Kidney glomerular epithelial cell (primary cell): ENCODE measurements at regions not wholly inside any gene's neighbourhood (a gene's known extent, or its start where the extent isn't known, plus 50 kb on each side); places are given as distances from the start of the nearest gene placed in this dataset.
"Not testable (repeated sequence)": the region's sequence is repeated elsewhere in the genome, so short reads cannot be mapped to it uniquely, and the experiment has no call there.

Experiments used
- DNase-seq: peaks from one replicate; lab custom pipeline; 2025; lab: John Stamatoyannopoulos, UW

DNA sequence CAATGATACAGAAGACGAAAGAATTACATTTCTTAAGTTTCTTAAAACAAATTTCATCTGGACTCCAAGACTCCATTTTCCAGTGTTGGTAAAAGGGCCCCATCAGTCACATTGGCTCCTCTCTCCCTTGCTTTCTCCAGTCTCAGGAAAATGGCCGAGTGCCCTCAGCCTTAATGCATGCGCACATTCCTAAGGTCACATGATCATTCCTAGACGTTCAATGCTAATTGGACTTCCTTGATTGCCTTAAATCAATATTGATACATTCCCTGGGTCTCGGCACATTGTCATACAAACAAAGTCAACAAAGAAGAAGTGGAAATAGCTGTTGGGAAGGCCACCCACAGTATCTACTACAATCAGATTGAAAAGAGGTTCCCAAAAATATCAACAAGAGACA is 413.6 kb upstream of the GRAMD2B start:
- DNase-seq, result no peak

DNA sequence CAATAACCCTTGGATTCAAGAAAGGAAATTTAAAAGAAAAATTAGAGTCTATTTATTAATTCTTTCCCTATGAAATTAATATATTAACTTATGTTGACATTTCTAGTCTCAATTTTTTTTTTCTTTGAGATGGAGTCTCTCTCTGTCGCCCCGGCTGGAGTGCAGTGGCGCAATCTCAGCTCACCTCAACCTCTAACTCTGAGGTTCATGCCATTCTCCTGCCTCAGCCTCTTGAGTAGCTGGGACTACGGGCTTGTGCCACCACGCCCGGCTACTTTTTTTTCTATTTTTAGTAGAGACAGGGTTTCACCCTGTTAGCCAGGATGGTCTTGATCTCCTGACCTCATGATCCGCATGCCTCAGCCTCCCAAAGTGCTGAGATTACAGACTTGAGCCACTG is 411.7 kb upstream of the GRAMD2B start:
- DNase-seq, result not testable (repeated sequence)

DNA sequence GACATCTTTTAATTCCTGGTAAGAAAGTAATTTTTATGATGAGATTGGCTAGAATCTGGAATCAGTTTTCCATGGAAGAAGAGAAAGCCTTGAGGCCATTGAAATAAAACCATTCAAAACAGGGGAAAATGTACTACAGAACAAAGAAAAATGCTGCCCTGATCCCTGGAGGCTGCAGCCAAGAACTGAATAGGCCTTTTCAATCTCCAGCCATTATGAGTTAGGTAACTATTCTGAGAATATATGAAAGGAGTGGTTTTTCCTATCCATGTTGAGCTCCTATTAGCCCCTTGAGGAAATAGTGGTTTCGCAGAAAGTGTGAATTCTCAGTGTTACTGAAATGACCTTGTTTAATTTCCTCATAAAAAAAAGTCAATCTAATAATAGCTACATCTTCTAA is 408.5 kb upstream of the GRAMD2B start:
- DNase-seq, result no peak

DNA sequence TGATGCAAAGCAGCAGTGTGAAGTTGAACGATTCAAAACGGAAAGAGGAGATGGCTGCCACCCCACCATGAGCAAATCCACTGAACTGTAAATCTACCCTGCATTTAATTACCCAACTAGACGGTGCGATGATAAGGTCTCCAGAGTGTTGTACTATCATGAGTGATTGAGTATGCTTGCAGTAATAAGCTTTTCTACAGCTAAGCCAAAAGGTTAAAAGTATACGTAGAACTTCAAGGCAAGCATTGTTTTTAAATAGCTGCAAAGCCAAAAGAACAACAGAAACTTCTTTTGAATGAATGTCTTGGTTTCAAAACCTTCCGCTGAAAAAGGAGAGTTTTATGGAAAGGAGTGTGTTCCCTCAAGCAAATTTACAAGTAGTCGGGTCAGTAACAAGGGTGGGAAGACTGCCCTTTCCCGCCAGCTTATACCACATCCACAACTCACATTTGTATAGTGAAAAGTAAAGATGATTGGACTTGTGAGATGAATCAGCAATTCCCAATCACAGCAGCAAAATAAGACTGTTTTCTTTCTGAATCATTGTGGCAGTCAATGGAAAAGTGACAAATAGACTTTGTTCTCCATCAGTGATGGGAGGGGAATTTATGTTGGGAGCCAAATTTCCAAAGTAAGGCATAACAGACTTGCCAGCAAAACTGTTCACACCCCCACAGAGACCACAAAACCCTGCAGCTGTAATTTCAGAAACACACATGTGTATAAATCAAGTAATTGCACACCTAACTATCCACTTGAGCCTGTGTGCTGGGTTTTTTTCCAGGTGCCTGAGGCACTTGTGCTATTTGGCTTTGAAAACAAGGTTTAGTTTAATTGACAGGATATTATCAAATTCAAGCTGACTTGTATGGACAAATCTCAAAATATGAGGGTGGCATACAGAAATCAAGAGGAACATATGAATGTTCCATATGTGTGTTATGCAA is 407.7 kb upstream of the GRAMD2B start:
- DNase-seq, result peak; percentile 38

DNA sequence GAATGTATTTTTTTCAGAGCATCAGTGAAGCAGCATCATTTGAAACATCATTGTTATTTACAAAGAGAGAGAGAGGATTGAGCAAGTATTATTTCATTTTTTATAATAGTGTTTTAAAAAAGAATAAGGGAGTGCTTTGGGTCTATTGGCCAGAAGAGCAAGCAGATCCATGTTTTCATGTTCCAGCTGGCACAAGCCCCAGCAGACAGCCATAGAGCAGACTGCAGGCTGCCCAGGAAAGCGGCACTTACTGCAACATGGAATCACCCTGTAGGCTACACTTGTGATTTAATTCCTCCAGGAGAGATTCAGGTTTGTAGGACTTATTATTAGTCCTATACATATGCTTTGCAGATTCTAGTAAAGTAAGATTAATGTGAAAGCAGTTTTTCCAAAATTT is 407.0 kb upstream of the GRAMD2B start:
- DNase-seq, result no peak

DNA sequence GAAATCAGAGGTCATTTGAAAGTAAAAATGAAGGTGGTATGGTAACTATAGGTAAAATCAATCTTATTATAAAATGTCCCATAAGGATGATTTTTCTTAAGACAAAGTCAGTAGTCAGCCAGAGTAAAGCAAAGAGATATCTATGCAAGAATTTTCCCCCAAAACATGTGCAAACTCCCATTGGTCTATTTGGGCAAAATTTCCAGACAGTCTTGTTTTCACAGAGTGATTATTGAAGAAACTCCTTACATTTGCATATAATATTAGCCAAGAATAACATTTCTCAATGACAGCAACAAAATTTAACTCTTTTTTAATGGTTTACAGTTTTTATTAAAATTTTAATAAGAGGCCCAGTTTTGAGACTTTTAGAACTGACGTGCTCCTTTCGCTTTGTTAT is 406.1 kb upstream of the GRAMD2B start:
- no peak for DNase-seq

DNA sequence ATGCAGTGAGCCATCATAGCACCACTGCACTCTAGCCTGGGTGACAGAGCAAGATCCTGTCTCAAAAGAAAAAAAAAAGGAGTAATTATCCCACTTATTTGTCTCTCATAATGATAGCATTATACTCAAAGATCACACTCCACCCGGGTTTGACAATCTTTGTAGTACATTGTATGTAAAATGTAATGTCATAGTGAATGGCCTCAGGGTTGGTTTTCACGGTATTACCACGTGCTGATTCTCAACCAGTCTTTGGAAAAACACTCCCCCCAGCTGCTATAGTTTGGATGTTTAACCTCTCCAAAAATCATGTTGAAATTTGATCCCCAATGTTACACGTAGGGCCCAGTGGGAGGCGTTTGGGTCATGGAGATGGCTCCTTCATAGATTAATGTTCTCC is 402.4 kb upstream of the GRAMD2B start:
- no peak for DNase-seq

DNA sequence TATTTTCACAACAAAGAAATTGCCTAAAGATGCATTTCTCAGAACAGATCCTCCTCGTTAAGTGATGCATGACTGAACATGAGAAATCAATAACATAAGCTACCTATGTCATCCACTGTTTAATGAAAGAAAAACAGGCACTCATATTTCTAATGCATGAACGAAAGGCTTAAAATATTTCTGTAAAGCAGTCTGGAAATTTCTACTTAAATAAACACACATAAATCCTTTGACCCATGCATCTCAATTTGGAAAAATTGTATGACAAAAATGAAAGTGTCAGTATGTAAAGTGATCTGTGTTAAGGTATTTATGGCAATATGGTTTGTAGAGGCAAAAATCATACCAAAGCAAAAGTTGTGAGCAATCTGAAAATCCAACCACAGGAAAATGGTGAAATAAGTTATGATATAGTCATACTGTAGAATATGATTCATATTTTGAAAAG is 399.2 kb upstream of the GRAMD2B start:
- DNase-seq, result no peak

DNA sequence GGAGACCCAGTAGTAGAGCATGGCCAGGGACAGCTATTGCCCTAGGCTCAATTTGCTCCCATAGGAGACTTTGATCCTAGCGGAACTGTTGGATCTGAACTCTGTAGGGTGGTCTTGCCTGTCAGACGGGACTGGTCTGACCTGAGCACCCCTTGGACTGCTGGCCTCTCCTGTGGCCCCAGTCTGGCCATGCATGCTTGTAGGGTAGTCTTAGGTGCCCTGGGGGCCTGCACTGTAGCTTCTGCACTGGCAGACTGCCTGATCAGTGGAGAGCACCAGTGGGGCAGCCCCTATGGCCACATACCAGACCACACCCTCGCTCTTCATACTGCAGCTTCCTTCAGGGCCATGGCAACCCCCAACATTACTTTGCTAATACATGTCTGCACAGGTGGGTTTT is 396.1 kb upstream of the GRAMD2B start:
- DNase-seq, result no peak

DNA sequence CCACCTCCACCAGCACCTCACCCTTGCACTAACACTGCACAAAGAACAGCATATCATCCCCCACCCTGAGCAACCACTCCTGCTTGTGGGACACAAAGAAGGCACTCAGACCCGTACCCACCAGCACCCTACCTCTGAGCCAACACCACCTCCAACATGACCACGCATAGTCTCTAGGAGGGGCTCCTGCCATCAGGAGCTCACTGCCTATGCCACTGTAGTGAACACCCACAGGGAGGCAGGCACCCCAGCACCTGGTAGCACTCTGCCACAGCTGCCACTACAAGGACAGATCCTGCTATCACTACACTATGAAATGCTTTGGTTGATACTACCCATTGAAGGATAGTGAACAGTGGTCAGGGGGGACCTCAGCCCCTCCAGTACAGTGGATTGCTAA is 395.6 kb upstream of the GRAMD2B start:
- DNase-seq, result no peak

DNA sequence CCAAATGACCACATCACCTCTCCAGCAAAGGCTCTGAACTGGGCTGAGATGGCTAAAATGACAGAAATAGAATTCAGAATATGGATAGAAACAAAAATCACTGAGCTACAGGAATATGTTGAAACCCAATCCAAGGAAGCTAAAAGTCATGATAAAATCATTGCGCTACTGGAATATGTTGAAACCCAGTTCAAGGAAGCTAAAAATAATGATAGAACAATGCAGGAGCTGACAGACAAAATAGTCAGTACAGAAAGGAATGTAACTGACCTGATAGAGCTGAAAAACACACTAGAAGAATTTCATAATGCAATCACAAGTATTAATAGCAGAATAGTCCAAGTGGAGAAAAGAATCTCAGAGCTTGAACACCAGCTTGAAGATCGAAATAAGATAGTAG is 394.9 kb upstream of the GRAMD2B start:
- DNase-seq, result no peak

DNA sequence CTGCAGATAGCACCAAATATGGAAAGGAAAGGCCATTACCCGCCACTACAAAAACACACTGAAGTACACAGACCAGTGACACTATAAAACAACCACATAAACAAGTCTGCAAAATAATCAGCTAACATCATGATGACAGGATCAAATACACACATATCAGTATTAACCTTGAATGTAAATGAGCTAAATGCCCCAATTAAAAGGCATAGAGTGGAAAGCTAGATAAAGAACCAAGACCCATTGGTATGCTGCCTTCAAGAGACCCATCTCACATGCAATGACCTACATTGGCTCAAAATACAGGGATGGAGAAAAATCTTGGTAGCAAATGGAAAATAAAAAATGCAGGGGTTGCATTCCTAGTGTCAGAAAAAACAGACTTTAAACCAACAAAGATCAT is 393.9 kb upstream of the GRAMD2B start:
- not testable (repeated sequence) for DNase-seq

DNA sequence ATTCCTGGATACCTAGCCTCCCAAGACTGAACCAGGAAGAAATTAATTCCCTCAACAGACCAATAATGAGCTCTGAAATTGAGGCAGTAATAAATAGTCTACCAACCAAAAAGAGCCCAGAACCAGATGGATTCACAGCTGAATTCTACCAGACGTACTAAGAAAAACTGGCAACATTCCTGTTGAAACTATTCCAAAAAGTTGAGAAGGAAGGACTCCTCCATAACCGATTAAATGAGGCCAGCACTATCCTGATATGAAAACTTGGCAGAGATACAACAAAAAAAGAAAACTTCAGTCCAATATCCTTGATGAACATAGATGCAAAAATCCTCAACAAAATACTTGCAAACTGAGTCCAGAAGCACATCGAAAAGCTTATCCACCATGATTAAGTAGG is 392.5 kb upstream of the GRAMD2B start:
- no peak for DNase-seq

DNA sequence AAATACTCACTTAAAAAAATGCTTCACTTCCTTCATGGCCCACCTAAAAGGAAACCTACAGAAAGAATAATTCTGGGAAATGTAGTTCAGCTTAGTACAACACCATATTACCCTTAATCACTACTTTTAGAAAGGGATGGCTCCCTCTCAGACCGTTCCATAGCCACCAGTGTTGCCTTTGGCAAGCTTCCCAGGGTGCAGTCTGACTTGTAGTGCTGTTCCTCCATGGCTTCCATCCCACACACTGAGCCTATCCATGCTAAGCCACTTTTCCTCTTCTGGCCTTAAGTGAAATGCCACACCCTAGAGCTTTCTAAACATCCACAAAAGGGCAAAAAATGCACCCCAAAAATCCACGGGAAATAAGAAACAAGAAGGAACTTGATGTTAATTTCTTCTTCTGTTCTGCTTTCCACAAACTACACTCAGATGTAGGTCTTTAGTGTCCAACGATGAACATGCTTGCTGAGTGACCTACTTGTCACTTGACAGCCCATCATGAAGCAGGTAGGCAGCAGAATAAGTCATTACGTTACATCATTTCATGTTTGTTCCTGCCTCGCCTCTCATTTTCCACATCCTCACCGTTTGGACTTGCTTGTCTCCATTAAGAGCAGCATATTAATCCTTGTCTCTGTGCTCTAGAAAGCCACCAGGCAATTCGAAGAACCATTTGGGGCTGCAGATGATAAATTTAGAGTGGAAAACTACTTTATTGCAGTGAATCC is 391.1 kb upstream of the GRAMD2B start:
- DNase-seq, result peak; percentile 25

DNA sequence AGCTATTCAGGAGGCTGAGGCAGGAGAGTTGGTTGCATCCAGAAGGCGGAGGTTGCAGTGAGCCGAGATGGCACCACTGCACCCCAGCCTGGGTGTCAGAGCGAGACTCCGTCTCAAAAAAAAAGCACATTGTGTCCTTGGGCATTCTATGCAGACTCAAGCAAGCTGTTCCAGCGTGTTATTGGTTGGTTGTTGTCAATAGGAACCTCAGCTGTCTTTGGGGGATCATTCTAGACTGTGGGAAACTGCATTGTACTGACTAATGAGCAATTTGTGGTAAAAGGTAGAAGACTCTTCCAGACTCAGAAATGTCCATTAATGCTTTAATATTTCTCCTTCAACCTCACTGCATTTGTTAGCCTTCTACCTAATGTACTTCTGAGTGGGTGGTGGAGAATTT is 379.5 kb upstream of the GRAMD2B start:
- no peak for DNase-seq

DNA sequence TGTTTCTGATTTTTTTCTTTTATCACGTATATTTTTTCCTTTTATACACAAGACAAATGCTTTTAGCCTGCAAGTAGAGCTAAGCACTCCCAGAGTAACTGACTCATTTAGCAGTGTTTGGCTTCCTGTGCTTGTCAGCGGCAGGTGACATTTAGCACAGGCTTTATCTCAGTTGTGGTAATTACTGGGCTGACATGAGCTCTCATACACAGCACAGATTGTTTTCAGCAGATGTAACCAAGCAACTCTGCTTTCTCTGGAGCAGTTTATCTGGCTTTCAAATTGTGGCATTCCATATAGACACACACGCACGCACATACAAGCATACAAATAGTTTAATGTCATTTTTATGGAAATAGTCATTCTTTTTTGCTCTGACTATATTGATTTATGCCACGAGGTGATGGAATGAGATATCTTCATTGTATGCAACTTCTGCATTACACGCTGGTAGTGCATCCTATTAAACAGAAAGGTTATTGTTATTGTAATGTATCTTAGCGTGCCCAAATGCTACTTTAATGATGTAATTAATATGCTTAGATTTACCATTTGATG is 379.0 kb upstream of the GRAMD2B start:
- DNase-seq, result peak; percentile 25

DNA sequence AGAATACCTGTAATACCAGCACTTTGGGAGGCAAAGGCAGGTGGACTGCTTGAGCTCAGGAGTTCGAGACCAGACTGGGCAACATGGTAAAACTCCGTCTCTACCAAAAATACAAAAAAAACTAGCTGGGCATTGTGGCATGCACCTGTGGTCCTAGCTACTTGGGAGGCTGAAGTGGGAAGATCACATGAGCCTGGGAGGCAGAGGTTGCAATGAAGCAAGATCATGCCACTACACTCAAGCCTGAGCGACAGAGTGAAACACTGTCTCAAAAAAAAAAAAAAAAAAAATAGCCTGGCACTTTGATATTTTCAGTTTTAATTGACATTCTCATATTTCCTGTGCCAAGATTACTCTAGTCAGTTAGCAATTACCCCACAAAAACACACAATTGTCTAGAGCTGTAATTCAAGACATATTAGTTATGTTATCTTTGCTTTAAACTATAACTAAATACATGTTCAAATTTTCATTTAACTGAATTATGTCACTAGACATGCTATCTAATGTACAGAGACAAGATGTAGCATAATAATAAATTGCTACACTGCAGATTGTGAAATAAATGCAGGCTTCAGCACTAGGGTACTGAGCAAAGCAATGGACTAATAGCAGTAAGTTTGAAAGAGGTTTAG is 378.2 kb upstream of the GRAMD2B start:
- no peak for DNase-seq

DNA sequence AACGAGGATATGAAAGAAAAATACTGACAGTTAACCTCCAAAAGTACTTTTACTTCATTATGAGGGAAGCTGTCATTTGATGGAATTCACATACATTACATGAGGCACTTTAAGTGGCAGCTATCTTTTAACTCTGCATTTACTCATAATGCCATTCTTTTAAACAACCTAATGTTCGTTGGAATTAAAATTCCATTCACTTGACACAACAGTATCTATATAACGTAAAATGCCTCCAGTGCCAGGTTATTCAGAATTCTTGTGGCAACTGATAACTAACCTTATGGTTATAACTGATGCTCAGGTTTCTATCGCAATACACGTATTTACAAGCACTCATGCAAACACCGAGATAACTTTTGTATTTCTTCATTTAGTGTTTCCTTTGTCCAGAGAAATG is 376.9 kb upstream of the GRAMD2B start:
- DNase-seq, result no peak

DNA sequence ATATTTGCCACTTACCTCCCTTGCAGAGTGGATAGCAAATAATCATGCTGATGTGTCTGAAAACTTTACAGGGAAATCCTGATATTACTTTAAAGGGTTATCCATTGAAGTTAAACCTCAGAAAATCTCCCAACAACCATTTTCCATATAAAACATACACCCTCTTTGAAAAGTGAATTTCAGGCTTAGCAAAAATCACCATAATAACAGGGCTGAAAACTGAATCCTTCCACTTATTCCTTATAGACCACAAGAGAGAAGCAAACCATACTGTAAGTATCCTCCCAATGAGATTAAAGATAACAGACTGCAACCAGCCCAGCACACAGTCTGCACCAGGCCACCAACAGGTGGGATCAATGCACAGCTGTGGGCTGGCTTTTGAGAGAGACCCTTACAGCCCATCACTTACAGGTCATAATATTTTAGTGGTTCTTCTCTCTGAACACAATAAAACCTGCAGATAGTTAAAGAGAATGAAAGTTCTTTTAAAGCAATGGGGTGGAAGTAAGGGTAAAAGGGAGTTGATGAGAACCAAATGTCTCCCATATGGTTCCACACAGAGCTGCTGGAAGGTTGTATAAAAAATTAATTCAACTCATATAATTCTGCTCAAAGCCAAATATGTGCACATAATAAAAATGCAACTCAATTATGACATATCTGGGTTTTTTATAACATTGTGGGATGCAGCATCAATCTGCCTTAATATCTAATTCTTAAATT is 376.2 kb upstream of the GRAMD2B start:
- no peak for DNase-seq

DNA sequence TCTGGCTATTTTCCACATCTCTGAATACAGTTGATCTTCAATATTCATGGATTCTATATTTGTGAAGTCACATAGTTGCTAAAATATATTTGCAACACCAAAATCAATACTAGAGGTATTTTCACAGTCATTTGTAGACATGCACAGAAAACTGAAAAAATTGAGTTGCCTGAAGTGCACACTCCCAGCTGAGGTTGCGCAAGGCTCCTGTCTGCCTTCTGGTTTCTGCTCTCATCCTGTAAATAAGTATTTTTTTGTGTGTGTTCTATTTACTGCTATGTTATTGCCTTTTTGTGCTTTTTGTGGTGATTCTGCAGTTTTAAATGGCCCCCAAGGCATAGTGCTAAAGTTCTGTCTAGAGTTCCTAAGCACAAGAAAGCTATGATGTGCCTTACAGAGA is 371.1 kb upstream of the GRAMD2B start:
- no peak for DNase-seq

DNA sequence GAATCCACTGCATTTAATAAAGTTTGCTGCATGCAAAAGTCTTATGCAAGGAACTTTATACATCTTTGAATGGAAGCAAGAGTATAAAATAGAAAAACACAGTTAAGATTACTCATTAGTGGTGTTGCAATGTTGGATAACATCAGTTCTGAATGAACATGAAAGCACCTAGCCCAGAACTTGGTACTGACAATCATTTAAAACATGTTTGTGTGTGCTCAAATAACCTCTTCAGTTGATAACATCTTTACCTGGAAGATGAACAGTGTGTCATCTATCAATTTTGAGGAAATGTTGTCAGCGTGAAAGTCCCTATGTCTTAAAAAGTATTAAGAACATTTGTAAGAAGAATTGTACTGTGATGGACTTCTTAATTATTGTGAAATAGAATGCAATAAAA is 370.4 kb upstream of the GRAMD2B start:
- no peak for DNase-seq

DNA sequence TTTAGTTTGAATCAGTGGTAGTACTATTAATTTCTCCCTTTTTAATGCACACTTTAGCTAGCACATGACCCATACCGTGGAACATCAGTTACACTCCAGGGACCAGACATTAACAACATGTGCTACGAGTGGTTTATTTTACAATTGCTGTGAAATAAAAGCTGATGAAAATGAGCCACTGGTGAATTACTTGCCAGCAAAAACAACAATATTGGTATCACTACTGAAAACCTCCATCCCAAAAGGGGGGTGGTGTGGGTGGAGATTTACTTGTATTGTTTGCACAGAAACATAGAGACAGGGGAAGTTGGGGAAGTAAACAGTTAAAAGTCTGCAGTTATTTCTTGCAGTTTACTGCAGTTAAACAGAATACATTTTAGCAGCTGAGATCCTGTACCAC is 369.6 kb upstream of the GRAMD2B start:
- DNase-seq, result no peak
